Central memory CD8-positive, alpha-beta T cell (primary cell): ENCODE measurements at regions not wholly inside any gene's neighbourhood (a gene's known extent, or its start where the extent isn't known, plus 50 kb on each side); places are given as distances from the start of the nearest gene placed in this dataset.

ENCODE experiments used
- ATAC-seq: fragments of 150-1000 bp; cut with Tn5 transposase; replicated peaks from 2 replicates; pipeline ENCODE4 v1.10.0; 2022; ENCODE audit warnings: mild to moderate bottlenecking, moderate FRiP score, moderate number of reproducible peaks; ENCODE audit not compliant: poor library complexity, severe bottlenecking; ENCODE audit errors: extremely low read depth
- DNase-seq, 2 donors: peaks; one replicate each; pipeline ENCODE4 v3.0.0; 2021; ENCODE audit warnings: low spot score in 2 of 2
- H3K27ac Mint-ChIP-seq: one replicate; pipeline ENCODE4 v1.8.0; 2022; ENCODE audit warnings: low read depth, mild to moderate bottlenecking, moderate library complexity, mixed read lengths
- H3K27me3 Mint-ChIP-seq: one replicate; pipeline ENCODE4 v1.8.0; 2022; ENCODE audit warnings: mixed read lengths
- H3K36me3 Mint-ChIP-seq: one replicate; pipeline ENCODE4 v1.8.0; 2022; ENCODE audit warnings: mild to moderate bottlenecking, moderate library complexity, mixed read lengths; ENCODE audit not compliant: insufficient read depth
- H3K4me1 Mint-ChIP-seq: one replicate; pipeline ENCODE4 v1.8.0; 2022; ENCODE audit warnings: mixed read lengths
- H3K4me3 Mint-ChIP-seq: one replicate; pipeline ENCODE4 v1.8.0; 2022; ENCODE audit warnings: mild to moderate bottlenecking, moderate library complexity, mixed read lengths
- H3K9me3 Mint-ChIP-seq: one replicate; pipeline ENCODE4 v1.8.0; 2022; ENCODE audit warnings: mixed read lengths

- H3K27ac Mint-ChIP-seq: no peak overlapping the region
- no peaks in the 10 kb centered on the region for H3K27me3 Mint-ChIP-seq
- no peak for DNase-seq
- no peaks in the 10 kb centered on the region for H3K4me1 Mint-ChIP-seq
- H3K4me3 Mint-ChIP-seq: no peak overlapping the region
- ATAC-seq: no peak
- H3K36me3 Mint-ChIP-seq: no peaks in the 10 kb centered on the region
- peaks cover 12% of the 10 kb centered on the region for H3K9me3 Mint-ChIP-seq
Measured at GRCh38 chr4:18815779-18816173, 794.2 kb upstream of the LCORL start.

- ATAC-seq (no peak), DNase-seq (no peak)
- Mint-ChIP-seq H3K4me1 (no peaks in the 10 kb centered on the region), H3K36me3 (no peaks in the 10 kb centered on the region), H3K9me3 (peaks cover 8% of the 10 kb centered on the region), H3K4me3 (no peak overlapping the region), H3K27me3 (no peaks in the 10 kb centered on the region), H3K27ac (no peak overlapping the region)
Measured at GRCh38 chr4:18815081-18815778, 793.7 kb upstream of the LCORL start.

GRCh38 chr4:18813771-18814170 lies 792.2 kb upstream of the LCORL start:
- Mint-ChIP-seq H3K9me3 (peaks cover 10% of the 10 kb centered on the region), H3K4me1 (no peaks in the 10 kb centered on the region), H3K36me3 (no peaks in the 10 kb centered on the region), H3K27ac (no peak overlapping the region), H3K4me3 (no peak overlapping the region), H3K27me3 (no peaks in the 10 kb centered on the region)
- DNase-seq (no peak), ATAC-seq (no peak)

- no peak for ATAC-seq
- no peaks in the 10 kb centered on the region for H3K27me3 Mint-ChIP-seq
- peaks cover 13% of the 10 kb centered on the region for H3K9me3 Mint-ChIP-seq
- no peak for DNase-seq
- H3K27ac Mint-ChIP-seq: no peak overlapping the region
- H3K4me1 Mint-ChIP-seq: no peaks in the 10 kb centered on the region
- no peak overlapping the region for H3K4me3 Mint-ChIP-seq
- H3K36me3 Mint-ChIP-seq: no peaks in the 10 kb centered on the region
Measured at GRCh38 chr4:18813055-18813454, 791.5 kb upstream of the LCORL start.

- no peaks in the 10 kb centered on the region for H3K36me3 Mint-ChIP-seq
- H3K9me3 Mint-ChIP-seq: peaks cover 25% of the 10 kb centered on the region
- no peaks in the 10 kb centered on the region for H3K27me3 Mint-ChIP-seq
- no peaks in the 10 kb centered on the region for H3K4me1 Mint-ChIP-seq
- no peak for DNase-seq
- H3K4me3 Mint-ChIP-seq: no peak overlapping the region
- H3K27ac Mint-ChIP-seq: no peak overlapping the region
- no peak for ATAC-seq
Measured at GRCh38 chr4:18803781-18804180, 782.2 kb upstream of the LCORL start.

- H3K27ac Mint-ChIP-seq: no peak overlapping the region
- ATAC-seq: no peak
- H3K36me3 Mint-ChIP-seq: peaks cover 2% of the 10 kb centered on the region
- no peaks in the 10 kb centered on the region for H3K4me1 Mint-ChIP-seq
- H3K9me3 Mint-ChIP-seq: peaks cover 21% of the 10 kb centered on the region
- DNase-seq: no peak
- no peaks in the 10 kb centered on the region for H3K27me3 Mint-ChIP-seq
- H3K4me3 Mint-ChIP-seq: no peak overlapping the region
Measured at GRCh38 chr4:18798123-18798522, 776.6 kb upstream of the LCORL start.

GRCh38 chr4:18795794-18796193 lies 774.2 kb upstream of the LCORL start:
- DNase-seq (no peak), ATAC-seq (no peak)
- Mint-ChIP-seq H3K27me3 (no peaks in the 10 kb centered on the region), H3K9me3 (peaks cover 20% of the 10 kb centered on the region), H3K4me1 (no peaks in the 10 kb centered on the region), H3K4me3 (no peak overlapping the region), H3K36me3 (peaks cover 2% of the 10 kb centered on the region), H3K27ac (no peak overlapping the region)

GRCh38 chr4:18777190-18777930 lies 755.8 kb upstream of the LCORL start:
- Mint-ChIP-seq H3K4me1 (no peaks in the 10 kb centered on the region), H3K27me3 (no peaks in the 10 kb centered on the region), H3K9me3 (peaks cover 15% of the 10 kb centered on the region), H3K36me3 (no peaks in the 10 kb centered on the region), H3K4me3 (no peak overlapping the region), H3K27ac (no peak overlapping the region)
- DNase-seq (no peak), ATAC-seq (no peak)

GRCh38 chr4:18767921-18768320 lies 746.4 kb upstream of the LCORL start:
- H3K27me3 Mint-ChIP-seq: no peaks in the 10 kb centered on the region
- peaks cover 16% of the 10 kb centered on the region for H3K9me3 Mint-ChIP-seq
- no peak overlapping the region for H3K27ac Mint-ChIP-seq
- ATAC-seq (no peak), DNase-seq (no peak)
- H3K4me1 Mint-ChIP-seq: no peaks in the 10 kb centered on the region
- no peak overlapping the region for H3K4me3 Mint-ChIP-seq
- H3K36me3 Mint-ChIP-seq: no peaks in the 10 kb centered on the region

- Mint-ChIP-seq H3K27me3 (no peaks in the 10 kb centered on the region), H3K27ac (no peak overlapping the region), H3K36me3 (no peaks in the 10 kb centered on the region), H3K4me1 (no peaks in the 10 kb centered on the region), H3K4me3 (no peak overlapping the region), H3K9me3 (peaks cover 9% of the 10 kb centered on the region)
- ATAC-seq (no peak), DNase-seq (no peak)
Measured at GRCh38 chr4:18756671-18757070, 735.1 kb upstream of the LCORL start.

- Mint-ChIP-seq H3K27me3 (no peaks in the 10 kb centered on the region), H3K27ac (no peak overlapping the region), H3K36me3 (no peaks in the 10 kb centered on the region), H3K9me3 (peaks cover 15% of the 10 kb centered on the region), H3K4me1 (no peaks in the 10 kb centered on the region), H3K4me3 (no peak overlapping the region)
- DNase-seq: no peak
- no peak for ATAC-seq
Measured at GRCh38 chr4:18754180-18754579, 732.6 kb upstream of the LCORL start.

GRCh38 chr4:18751083-18751482 lies 729.5 kb upstream of the LCORL start:
- no peaks in the 10 kb centered on the region for H3K36me3 Mint-ChIP-seq
- ATAC-seq (no peak), DNase-seq (no peak)
- no peak overlapping the region for H3K27ac Mint-ChIP-seq
- H3K4me3 Mint-ChIP-seq: no peak overlapping the region
- no peaks in the 10 kb centered on the region for H3K4me1 Mint-ChIP-seq
- H3K27me3 Mint-ChIP-seq: no peaks in the 10 kb centered on the region
- H3K9me3 Mint-ChIP-seq: peaks cover 21% of the 10 kb centered on the region

- DNase-seq: no peak
- H3K27ac Mint-ChIP-seq: no peak overlapping the region
- no peak overlapping the region for H3K4me3 Mint-ChIP-seq
- ATAC-seq: no peak
- no peaks in the 10 kb centered on the region for H3K4me1 Mint-ChIP-seq
- H3K9me3 Mint-ChIP-seq: peaks cover 17% of the 10 kb centered on the region
- H3K36me3 Mint-ChIP-seq: no peaks in the 10 kb centered on the region
- H3K27me3 Mint-ChIP-seq: no peaks in the 10 kb centered on the region
Measured at GRCh38 chr4:18749391-18749790, 727.8 kb upstream of the LCORL start.
